ENCODE measurements at regions not wholly inside any gene's neighbourhood (a gene's known extent, or its start where the extent isn't known, plus 50 kb on each side); places are given as distances from the start of the nearest gene placed in this dataset.

DNA sequence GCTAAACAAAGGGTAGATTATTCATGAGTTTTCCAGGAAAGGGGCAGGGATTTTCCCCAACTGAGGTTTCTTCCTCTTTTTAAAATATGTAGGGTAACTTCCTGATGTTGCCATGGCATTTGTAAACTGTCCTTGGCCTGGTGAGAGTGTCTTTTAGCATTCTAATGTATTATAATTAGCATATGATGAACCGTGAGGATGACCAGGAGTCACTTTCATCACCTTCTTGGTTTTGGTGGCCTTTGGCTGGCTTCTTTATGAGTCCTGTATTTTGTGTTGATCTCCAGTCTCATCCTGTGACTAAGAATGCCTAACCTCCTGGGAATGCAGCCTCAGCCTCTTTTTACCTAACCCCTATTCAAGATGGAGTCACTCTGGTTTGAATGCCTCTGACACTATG, 391.0 kb upstream of the LINC00305 start:
- no peak for DNase-seq

DNA sequence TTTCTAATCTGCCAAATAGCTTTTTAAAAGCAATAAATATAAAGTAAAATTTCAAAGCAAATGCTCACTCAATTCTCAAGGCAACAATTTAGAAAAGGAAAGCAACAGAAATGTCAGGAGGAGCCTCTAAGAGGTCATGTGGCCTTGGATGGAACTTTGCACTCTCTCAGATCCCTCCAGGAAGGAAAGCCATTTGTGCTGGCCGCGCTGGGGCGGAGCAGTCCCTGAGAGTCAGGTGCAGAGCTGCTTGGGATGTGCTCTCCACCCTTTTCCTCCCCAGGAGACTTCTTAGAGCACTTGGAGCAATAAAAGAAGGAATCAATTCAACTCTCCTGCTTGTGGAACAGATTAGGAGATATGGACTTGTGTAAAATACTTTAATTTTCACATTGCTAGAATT, 379.8 kb upstream of the LINC00305 start:
- DNase-seq = no peak

DNA sequence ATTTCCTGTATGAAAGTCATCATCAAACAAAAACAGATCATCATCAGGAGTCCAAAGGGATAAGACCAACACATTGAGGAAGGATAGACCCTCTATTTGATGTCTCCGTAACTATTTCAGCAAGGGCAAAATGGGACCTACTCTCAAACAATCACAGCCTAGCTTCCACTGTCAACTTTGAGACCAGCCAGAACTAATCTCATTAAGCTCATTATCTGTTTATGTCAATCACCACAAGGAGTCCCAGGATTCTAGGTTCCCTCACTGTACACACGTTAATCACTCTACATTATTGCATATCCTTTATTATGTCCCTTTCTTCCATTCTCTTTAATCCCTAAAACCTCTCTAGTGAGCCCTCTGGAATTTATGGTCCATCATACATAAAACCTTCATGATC, 370.3 kb upstream of the LINC00305 start:
- no peak for DNase-seq

DNA sequence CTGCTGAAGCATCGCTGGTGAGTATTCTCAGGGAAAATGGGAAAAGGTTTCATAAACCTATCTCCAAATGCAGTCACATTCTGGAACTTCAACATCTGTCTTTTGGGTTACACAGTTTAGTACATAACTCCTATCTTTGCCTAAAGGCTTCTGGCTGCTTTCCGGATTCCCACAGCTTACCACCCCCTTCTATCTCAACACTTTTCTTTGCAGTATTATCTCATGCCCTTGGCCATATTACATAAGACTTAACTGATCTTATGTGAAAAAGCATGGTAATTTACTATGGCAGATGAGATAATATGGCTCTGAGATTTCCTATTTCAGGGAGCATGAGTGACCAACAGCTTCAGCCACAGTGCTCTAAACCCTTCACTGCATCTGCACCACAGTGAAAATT, 369.3 kb upstream of the LINC00305 start:
- DNase-seq = no peak

DNA sequence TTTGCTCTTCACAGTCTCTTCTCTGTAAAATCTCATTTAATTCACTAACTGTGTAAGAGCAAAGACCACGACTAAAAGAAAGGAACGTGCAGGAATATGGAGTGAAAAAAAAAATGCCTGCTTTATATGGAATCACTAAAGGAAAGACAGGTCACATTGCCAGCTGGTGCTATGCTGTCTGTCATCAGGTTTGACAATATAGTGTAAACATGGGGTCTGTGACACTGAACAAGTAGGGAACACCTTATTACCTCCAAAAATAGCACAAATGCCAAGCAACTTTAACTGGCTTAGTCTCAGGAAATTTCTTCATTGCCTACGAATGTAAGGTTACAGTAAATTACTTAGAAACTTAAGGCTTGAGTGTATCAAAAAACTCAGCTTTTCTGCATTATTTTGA, 364.5 kb upstream of the LINC00305 start:
- DNase-seq = no peak

DNA sequence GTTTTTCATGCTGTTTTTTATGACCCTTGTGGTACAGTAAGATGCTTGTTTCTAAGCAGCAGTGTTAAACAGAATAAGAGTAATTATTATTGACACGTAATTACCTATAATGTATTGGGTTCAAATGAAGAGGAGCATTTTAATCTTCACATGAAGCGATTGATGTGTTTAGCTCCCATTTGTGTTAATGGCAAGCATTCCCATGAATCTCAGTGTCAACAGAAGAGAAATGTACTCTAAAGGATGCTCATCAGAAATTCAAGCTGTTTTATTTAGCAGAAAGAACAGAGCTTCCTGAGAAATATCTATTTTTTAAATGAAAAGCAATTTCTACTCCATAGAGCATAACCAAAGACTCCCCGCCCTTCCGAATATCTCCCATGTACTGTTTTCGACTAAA, 341.3 kb upstream of the LINC00305 start:
- DNase-seq = no peak

DNA sequence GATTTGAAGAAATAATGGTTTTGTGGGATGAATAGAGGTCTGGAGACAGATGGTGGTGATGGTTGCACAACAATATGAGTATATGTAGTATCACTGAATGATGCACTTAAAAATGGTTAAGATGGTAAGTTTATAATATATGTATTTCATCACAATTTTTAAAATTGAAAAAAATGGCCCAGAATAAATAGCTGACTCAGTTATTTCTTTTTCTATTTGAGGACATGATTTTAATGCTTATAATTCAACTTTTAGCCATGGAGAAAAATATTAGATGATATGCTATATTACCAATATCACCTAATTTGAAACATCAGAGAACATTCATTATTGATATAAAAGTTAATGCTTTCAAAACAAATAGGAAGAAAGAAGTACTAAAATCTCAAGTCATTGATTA, 339.8 kb upstream of the LINC00305 start:
- no peak for DNase-seq

DNA sequence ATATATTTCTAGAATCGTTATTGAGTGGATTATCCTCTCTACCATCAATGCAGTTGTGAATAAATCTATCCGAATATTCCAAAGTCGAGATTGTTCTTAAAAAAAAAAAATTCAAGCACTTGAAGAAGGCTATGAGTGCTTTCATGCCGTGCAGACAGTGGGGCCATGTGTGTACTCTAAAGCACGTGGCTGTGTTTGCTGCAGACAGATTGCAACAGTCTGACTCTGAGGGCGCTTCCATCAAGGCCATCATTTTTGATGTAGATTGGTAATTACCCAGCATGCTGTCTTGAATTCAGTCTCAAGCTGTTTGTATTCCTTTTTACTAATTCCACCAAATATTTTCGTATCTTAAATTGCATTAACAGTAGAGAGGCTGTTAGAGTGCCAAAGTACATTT, 325.9 kb upstream of the LINC00305 start:
- DNase-seq = no peak

DNA sequence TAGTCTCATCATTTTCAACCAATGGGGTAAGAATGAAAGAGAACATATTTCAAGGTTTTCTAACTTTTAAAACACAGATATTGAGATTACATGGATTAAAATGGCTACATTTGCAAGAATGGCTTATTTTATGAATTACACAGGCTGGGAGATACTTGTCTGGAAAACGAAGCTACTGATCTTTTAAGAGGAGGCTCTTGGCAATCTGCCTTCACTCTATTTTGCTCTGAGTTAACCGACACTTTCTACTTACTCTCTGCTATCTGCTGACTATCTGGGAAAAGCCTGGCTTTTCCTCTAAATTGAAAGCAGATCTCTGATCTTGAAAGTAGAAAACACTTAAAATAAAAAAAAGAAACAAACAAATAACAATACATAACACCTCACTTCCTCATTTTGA, 325.4 kb upstream of the LINC00305 start:
- no peak for DNase-seq

DNA sequence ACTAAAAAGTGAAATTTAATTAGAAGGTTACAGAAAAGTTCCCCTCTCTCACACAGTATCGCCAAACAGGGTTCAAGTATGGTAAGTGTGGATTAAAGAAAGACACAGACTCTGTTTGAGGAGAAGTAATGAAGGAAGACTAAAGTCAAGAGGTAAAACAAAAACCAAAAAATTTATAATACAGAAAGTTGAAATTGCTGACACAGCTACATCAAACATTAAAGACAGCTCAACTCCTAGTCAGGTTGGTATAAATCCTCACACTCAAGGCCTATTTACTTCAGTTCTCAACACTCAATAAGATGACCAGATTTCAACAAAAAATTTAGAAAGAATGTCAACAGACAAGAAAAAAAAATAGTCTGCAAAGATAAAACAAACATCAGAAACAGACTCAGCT, 300.5 kb upstream of the LINC00305 start:
- DNase-seq = no peak

DNA sequence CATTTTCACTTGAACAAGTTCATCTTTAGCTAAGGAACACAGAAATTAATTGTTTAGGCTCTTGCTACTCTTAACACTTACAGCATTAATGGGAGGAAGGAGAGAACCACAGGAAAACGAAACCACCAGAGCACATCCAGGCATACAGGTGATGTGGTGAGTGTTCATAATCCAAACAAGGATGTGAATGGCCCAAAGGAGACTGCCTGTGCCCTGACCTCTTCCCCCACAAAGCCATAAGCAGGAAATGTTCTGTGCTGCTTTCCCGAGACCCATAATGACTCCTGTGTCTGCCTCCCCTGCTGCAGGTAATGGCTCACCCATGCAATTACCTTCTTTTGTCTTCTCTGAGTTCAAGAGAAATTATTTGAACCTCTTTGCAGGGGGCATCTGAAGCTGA, 295.9 kb upstream of the LINC00305 start:
- DNase-seq = no peak

DNA sequence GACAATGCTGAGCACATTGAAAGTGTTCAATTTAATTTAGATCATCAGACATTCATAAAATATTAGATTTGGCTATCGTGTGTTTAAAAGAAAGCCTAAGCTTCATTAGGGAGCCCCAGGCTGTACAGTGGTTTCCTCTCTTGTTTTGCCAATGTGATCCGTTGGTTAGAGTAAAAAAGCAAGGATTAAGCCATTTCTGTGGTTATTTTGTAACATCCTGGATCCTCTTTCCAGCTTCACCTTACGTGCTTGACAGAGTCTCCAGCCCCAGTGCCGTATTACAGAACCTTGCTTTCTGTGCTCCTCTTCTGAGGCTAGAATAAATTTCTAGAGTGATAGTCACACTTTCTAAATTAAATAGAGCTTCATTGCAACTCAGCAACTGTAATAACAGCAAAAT, 289.3 kb upstream of the LINC00305 start:
- no peak for DNase-seq

DNA sequence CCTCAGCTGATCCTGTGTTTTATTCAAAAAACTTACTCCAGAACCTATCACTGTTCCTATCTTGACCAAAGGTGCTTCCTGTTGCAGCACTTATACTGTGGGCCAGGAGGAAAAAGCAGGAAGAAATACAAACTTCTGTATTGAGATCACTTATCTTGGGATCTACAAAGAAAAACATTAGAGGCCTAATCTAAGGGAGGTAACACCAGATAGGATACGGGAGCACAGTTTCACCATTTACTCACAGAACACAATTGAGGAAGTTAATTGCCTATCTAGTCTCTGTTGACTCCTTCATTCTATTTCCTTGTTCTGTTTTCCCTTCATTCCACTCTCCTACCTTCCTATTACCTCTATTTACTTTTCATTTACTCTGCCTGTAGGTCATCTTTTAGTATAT, 287.2 kb upstream of the LINC00305 start:
- no peak for DNase-seq

DNA sequence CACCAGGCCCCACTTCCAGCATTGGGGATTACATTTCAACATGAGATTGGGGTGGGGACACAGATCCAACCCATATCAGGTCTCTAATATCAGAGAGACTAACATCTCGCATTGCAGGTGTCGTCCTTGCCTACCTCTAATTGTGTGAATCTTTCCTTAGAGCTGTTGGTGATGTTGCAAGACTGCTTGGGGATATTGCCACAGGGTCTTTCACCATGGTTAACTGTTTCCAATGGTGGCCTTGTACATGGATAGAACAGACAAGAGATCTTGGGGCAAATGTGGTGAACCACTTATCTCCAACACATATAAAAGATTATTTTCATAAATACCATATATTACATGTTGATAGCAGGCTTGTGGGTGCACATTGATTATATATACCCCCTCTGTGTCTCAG, 270.3 kb upstream of the LINC00305 start:
- DNase-seq = no peak

DNA sequence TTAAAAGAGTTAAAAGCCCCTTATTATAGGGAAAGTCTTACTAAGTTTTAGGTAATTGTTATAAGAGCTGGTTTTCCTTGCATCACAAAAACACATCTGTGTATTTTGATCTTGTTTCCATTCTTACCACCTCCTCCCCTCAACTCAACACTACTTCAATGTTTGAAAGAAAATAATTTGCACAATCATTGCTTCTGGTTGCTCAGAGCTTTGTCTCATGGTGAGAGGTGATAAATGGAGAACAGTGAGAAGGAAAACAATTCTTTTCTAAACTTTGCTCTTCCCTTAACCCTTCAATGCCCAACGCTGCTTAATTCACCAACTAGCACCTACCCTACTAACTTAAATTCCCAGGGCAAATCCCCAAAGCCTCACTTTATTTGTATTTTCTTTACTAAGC, 268.1 kb upstream of the LINC00305 start:
- DNase-seq = no peak

DNA sequence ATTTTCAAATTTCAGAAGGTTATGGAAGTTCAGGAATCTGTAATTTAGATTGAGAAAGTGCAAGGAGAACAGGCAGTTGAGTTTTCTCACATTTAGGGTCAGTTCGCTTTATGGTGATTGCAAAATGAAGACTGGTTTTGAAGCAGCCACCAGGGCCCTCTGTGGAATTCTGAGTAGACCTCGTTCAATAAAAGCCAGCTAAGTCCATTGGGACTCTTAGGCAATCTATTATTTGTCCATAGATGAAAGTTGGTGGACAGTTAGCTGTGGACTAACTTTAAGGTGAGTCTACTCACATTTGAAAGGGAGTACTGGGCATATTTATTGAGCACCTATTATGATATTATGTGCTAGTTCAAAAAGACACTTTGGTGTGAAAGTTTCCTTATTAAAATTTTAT, 266.3 kb upstream of the LINC00305 start:
- no peak for DNase-seq

DNA sequence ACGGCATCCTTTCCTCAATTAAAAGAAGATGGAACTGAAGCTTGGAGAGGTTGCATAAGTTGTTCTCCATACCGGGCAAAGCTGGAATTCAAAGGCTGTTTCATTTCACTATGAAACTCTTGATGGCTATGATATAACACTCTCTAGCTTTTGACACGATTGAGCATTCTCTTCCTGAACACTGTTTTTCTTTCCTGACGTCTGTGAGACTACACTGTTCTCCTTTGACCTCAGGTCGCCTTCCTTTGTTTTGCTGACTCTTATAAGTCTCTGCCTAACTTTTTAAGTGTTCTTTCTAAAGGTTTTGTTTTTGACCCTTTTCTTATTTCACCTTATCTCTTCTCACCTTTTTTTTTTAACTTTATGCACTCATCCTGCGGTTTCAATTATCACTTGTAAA, 261.8 kb upstream of the LINC00305 start:
- no peak for DNase-seq

DNA sequence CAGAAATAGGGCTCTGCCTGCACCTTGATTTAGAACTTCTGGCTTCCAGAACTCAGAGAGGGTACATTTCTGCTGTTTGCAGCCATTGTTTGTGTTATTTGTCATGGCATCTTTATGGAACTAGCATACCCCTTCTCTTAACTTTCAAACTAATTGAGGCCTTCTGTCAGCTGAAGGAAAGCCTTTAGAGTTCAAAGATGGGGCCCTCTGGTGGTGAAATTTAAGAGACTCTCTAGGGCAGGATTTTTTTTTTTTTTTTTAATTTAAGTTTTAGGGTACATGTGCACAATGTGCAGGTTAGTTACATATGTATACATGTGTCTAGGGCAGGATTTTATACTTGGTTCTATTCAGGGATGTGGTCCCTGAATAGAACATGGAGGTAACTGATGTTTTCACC, 260.6 kb upstream of the LINC00305 start:
- peak; percentile 39 for DNase-seq

DNA sequence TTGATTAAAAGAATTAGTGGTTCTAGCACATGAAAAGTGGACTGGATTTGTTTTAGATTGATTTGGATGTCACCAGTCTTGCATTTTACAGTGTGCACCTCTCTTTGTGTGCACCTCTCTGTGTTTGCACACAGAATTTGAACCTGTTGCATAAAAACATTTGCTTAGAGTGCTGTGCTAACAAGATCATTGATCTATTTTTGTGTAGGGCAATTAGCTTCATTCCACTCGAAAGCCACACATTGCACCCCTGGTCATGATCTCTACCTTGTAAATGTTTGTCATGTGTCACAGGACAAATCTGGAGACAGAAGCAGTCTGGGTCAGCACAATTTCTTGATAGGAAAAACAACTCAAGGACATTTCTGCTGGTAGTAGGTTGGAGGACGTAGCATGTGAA, 258.7 kb upstream of the LINC00305 start:
- DNase-seq = no peak

DNA sequence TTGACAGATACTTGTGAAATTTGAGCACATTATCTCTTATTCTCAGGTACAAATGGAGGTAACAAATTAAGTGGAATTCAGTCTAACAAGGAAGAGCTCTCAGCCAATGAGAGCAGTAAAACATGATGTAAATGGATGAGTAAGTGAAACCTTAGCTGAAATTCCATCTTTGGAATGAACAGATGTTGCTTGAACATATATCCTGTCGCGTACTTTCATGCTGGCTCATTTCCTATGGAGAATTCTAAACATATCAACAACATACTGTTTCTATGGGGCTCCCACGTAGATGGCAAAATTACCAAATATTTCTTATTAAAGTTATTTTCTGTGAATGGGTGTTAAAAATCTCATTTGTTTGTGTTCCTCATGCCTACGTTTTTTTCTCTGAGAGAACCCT, 256.3 kb upstream of the LINC00305 start:
- no peak for DNase-seq

DNA sequence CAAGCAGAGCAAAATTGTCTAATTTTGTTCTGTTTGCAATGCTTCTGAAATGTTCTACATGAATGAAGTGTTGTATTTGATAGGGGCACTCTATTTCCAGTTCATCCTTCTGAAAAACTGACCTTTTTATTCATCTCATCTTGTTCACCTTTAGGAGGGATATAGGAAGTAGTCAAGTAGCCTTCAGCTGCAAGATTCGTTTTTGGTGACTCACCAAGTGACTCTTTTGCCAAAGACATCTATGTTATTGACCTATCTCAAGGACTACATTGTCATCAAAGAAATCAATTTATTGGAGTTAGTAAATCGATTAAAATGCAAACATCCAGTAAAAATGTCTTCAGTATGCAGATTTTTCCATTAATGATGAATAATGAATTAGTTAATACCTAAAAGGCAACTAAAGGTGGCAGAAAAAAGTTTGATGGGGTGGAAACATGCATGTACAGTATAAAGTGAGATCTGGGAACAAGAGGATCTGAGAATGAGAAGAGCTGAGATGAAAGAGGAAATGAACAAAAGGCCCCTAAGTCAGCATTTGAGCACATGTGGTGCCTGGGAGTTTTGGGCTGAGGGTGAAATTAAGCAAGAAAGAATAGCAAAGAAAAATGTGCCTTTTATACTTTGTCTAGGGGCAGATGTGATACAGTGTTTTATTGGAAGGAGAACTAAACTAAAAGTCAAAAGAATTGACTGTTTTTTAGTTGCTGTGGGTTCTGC, 255.1 kb upstream of the LINC00305 start:
- no peak for DNase-seq

DNA sequence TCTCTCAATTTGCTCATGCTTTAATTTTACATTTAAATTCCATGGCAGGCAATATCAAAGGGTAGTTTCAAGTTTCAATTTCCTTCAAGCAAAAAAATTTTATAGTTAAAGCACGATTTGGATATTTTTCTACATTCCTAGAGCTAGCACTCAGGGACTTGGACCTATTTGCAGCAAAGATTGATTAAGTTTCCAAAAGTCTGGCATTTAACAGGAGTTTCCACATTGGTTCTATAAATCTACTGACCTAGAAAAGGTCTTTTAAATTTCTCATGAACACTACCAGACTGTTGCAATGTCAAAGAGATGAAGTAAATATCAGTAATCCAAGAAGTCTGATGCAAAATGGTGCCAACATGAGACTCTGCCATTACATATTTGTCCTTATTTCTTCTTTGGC, 253.7 kb upstream of the LINC00305 start:
- no peak for DNase-seq

DNA sequence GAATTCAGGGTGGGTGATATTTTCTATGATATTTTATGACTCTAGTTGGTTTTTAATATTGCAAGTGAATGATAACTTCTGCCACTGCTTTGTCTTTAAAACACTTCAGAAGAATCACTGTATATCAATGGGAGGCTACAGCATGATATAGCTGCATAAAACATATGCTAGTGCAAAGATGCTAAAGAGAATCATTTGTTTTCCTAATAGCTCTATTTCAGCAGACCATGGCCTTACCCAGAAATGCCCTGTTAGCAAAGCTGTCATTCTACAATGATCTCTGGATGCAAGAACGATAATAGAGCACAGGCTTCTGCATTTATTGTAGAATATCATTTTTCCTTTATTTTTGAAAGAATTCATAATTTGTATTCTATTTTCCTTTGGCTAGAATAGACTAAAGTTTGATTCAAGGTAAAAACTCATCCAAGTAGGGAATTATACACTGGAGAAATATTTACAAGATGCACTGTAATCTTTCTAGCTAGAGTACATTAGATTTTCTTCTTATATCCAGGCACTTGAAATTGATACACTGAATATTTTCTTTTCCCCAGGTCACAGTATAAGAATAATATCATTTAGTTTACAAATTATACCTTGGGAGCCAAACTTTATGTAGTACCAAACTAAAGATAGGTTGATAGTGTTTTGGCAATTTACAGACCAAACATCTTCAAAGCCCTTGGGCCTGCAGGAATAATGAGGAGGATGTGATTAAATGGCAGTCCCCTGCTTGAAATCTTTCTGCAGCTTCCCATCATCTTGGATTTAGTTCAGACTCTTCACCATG, 252.6 kb upstream of the LINC00305 start:
- DNase-seq = no peak

DNA sequence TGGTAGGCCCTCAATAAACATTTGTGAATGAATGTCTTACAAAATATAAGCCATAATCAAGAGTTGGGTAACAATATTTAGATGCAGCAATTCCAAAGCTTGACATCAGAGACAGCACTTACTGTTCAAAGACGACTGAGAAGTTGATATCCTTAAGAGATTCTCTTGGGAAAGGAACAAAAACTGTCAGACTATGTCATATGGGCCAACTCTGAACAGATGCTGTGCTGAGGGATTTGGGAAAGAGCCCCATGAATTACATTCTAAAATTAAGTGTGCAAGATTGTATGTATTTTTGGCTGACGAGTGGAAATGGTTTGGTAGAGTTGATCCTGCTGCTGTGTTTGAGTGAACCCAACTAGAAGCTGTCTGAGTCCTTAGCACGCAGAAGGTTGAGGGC, 250.7 kb upstream of the LINC00305 start:
- no peak for DNase-seq

DNA sequence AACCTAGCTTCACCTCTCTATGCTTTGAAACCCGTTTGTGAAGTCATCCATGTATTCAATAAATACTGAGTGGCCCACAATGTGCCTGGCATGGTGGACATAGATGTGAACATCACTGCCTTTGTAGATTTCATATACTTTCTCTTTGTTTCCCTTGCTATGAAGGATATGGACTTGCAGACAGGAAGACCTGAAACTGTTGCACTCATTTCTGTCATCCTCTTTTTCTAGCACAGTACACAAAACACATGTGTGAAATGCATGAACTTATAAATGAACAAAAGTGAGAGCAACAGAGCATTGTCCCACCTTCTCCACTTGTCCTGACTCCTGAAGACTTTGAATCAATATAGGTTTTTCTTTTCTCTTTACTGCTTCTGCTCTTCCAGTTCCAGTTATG, 249.4 kb upstream of the LINC00305 start:
- no peak for DNase-seq

Measured in KG1 (cell line).